Naive thymus-derived CD8-positive, alpha-beta T cell (primary cell): ENCODE measurements at regions not wholly inside any gene's neighbourhood (a gene's known extent, or its start where the extent isn't known, plus 50 kb on each side); places are given as distances from the start of the nearest gene placed in this dataset.

Experiments
- ATAC-seq, 2 donors: fragments of 150-1000 bp; cut with Tn5 transposase in 1 of 2; sonication (Bioruptor Pico), chemical (Tn5 transposase) in 1 of 2; 1 replicate in 1 of 2; 2 replicates in 1 of 2; pipeline ENCODE4 v1.10.0; 2021; ENCODE audit warnings: mild to moderate bottlenecking in 2 of 2, moderate library complexity in 2 of 2
- POLR2A ChIA-PET: fragments of 350-600 bp; sonication (Branson Sonifier 250); formaldehyde crosslinking; loops from one replicate; lab custom pipeline; 2021; ENCODE audit warnings: antibody characterized with exemption; lab: Charles Lee
- DNase-seq, 10 donors: peaks; one replicate each; pipeline versions ENCODE4 v3.0.0 to v3.0.0-alpha.2; 2020 to 2022
- H3K27ac Mint-ChIP-seq, 10 donors: one replicate each; pipeline ENCODE4 v1.8.0; 2020 to 2022; ENCODE audit warnings: mild to moderate bottlenecking in 10 of 10, mixed read lengths in 10 of 10, moderate library complexity in 4 of 10, inconsistent platforms in 1 of 10
- H3K27me3 Mint-ChIP-seq, 5 donors: one replicate each; pipeline ENCODE4 v1.8.0; 2021 to 2022; ENCODE audit warnings: mixed read lengths in 5 of 5
- H3K36me3 Mint-ChIP-seq, 3 donors: one replicate each; pipeline ENCODE4 v1.8.0; 2020 to 2022; ENCODE audit warnings: mixed read lengths in 3 of 3, mild to moderate bottlenecking in 2 of 3, inconsistent platforms in 1 of 3
- H3K4me1 Mint-ChIP-seq, 4 donors: one replicate each; pipeline ENCODE4 v1.8.0; 2021 to 2022; ENCODE audit warnings: mixed read lengths in 4 of 4
- H3K4me3 Mint-ChIP-seq, 10 donors: one replicate each; pipeline ENCODE4 v1.8.0; 2020 to 2022; ENCODE audit warnings: mild to moderate bottlenecking in 10 of 10, mixed read lengths in 10 of 10, moderate library complexity in 6 of 10, inconsistent platforms in 1 of 10
- H3K9me3 Mint-ChIP-seq, 9 donors: one replicate each; pipeline ENCODE4 v1.8.0; 2020 to 2022; ENCODE audit warnings: mixed read lengths in 9 of 9, mild to moderate bottlenecking in 3 of 9, inconsistent platforms in 1 of 9, moderate library complexity in 1 of 9

DNA sequence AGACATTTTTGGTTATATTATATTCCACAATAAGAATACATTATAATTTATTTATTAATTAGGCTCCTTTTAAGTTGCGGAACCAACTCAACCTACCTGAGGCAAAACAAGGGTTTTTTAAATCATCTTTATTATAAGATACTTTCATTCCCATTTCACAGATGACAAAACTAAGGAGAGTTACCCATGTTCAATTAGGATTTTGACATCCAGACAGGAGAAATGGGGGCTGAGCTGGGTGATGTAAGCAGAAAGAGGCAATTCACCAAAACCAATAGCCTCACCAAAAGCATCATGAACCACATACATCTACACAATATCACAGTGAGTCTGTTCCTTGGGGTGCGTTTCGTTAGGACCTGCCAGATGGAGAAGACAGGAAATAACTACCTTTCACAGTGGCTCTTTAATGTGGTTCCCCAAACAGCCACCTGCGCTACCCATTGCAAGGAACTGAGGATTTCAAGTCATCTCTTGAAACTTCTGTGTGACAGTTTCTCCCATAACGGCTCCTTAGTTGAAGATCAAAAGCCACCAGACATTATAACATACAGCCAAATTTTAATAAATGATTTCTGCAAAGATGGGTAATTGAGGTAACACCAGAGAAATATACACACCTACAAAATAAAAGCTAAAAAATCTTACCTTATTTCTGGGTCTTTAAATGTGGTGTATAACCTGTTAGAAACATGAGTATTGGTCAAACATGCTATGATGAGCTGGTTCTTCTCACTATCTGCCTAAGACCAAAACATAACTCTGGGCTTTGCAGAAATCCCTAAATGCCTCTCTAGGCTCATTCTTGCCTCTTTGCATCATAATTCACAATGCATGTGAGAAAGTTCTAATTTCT, 190.6 kb upstream of the LEF1 start:
- POLR2A ChIA-PET, result interaction anchor here (0.6 to 2.3 kb wide), 5 partner anchors 11 to 323 kb away, joined by 3 to 9 read pairs (median 6); no protein-coding TSS in a partner anchor
- ATAC-seq (peak; percentile 62 to 64), DNase-seq (peak in 8 of 10 donors; percentile 49 to 78 (median 62))
- Mint-ChIP-seq H3K27me3 (peaks cover 0 to 2% (median 0%) of the 10 kb centered on the region in 5 donors), H3K4me1 (peaks cover 44 to 85% (median 73%) of the 10 kb centered on the region in 4 donors), H3K27ac (peak overlapping the region; percentile 58 to 94 (median 84)), H3K36me3 (no peaks in the 10 kb centered on the region), H3K9me3 (no peaks in the 10 kb centered on the region), H3K4me3 (peak overlapping the region; percentile 12 to 78 (median 58))

DNA sequence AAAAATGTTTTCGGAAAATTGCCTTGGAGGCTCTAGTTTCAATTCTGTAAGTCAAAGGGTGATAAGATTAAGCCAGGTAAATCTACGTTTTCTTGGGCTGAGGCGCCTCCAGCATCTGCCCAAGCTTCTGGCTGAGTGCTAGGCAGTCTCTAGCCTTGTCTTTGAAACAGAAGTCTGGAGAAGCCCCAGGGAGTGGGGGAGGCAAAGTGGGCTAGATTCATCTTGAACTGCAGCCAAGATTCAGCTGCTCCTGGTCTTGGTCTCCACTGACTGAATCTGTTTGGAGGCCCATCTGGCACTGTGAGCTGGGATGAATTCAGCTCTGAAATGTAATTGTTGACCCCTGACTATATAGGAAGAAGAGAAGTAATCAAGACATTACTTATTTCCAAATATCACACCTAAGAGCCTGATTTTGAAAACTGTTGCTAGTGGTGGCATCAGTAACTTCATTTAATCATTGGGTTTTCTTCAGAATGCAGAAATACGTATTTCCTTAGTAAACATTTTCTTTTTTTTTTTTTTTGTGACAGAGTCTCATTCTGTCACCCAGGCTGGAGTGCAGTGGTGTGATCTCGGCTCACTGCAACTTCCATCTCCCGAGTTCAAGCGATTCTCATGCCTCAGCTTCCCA, 187.3 kb upstream of the LEF1 start:
- H3K4me3 Mint-ChIP-seq, result peak overlapping the region; percentile 26 to 80 (median 65)
- H3K27ac Mint-ChIP-seq, result peak overlapping the region; percentile 87 to 99 (median 91)
- peaks cover 40 to 84% (median 74%) of the 10 kb centered on the region in 4 donors for H3K4me1 Mint-ChIP-seq
- no peaks in the 10 kb centered on the region for H3K27me3 Mint-ChIP-seq
- H3K9me3 Mint-ChIP-seq, result no peaks in the 10 kb centered on the region
- DNase-seq, result peak in 3 of 10 donors; percentile 8 to 44 (median 20)
- H3K36me3 Mint-ChIP-seq, result no peaks in the 10 kb centered on the region
- peak; percentile 33 to 57 for ATAC-seq
- POLR2A ChIA-PET, result interaction anchor here (0.6 to 2.9 kb wide), 13 partner anchors 11 to 201 kb away, joined by 3 to 21 read pairs (median 5); partner anchors contain the start of gene LEF1

DNA sequence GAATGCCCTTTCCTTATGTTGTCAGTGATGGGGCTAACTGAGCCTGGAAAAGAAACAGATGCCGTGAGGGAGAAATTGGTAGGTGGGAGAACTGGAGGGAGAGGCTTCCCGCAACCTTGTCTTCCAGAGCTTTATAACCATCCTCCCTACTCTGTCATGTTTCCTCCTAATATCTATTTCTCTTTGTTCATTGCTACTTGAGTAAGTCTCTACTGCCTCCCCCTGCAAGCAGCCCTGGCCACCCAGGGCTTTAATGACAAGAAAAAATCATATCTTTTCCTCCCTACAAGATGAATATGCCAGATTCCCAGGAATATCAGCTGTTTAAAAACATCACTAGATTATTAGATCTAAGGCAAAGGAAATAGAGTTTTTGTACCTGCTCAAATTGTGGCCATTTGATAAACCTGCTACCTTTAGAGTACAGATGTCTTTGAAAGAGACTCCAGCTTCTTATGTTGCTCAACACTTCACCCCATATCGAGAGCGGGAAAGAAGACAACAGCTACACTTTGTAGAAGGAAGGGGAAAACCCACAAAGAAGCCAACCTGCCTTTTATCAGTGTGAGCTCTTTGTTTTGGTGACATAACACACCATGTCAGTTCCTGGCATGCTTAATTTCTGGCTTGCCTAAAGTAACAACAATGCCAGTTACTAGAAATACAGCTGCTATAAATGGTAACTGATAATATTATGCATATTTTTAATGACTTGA, 186.6 kb upstream of the LEF1 start:
- Mint-ChIP-seq H3K4me3 (peak overlapping the region; percentile 27 to 80 (median 65)), H3K4me1 (peaks cover 33 to 77% (median 67%) of the 10 kb centered on the region in 4 donors), H3K27me3 (no peaks in the 10 kb centered on the region), H3K27ac (peak overlapping the region; percentile 87 to 99 (median 91)), H3K36me3 (no peaks in the 10 kb centered on the region), H3K9me3 (no peaks in the 10 kb centered on the region)
- POLR2A ChIA-PET, result interaction anchor here (0.7 to 2.9 kb wide), 16 partner anchors 10 to 242 kb away, joined by 3 to 21 read pairs (median 4); partner anchors contain the start of gene LEF1
- peak; percentile 90 to 92 for ATAC-seq
- peak in 9 of 10 donors; percentile 17 to 88 (median 61) for DNase-seq

DNA sequence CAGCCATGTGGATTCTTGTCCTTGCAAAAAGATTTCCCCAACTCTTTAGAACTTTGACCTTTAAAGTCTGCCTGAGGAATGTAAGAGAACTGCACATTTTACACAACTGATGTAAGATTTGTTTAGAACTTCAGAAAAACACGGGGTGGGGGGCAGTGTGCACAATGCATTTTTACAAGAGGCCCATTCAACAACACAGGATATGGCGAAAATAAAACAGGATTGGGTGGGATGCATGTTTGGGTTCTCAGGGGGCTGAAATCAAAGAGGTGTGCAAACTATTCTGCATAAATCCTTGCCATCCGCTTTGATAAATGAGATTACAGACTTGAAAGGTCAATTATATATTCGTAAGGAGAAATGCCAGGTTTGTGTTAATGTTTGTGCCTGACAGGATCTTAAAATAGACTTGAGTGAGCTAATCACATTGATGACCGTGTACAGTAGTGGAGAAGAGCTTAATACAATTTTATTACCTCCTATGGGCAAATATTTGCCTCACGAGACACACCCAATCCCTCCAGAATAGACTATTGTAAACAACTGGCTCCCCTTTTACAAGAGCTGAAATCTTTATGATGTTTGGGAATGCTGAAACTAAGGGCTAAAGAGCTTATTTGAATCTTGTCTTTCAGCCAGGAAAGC, 184.1 kb upstream of the LEF1 start:
- Mint-ChIP-seq H3K9me3 (no peaks in the 10 kb centered on the region), H3K27ac (peak overlapping the region in 4 of 10 donors; percentile 0 to 99 (median 49)), H3K4me3 (no peak overlapping the region), H3K27me3 (no peaks in the 10 kb centered on the region), H3K36me3 (no peaks in the 10 kb centered on the region), H3K4me1 (peaks cover 20 to 56% (median 47%) of the 10 kb centered on the region in 4 donors)
- DNase-seq (no peak), ATAC-seq (no peak)
- POLR2A ChIA-PET, result interaction anchor here (0.5 to 1.3 kb wide), 4 partner anchors 18 to 222 kb away, joined by 3 to 4 read pairs (median 4); no protein-coding TSS in a partner anchor

DNA sequence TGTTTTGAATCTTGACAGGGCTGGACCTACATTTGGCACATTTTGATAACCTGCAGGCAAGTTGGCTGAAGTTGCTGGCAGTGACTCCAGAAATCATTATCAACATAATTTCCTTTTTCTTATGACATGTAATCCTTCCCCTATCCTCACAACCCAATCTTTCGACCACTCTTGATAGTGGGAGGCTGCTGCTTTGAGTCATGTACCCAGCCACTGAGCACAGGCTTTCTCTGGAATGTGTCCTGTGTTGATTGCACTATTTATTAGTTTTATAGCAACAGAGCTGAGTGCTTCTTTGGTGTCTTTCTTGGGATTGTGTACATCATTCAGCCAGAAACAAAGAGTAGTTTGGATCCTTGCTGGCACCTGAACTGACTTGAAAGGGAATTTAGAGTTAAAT, 183.1 kb upstream of the LEF1 start:
- Mint-ChIP-seq H3K27me3 (no peaks in the 10 kb centered on the region), H3K4me3 (no peak overlapping the region), H3K27ac (peak overlapping the region in 2 of 10 donors; percentile 45 to 90), H3K4me1 (peaks cover 16 to 49% (median 42%) of the 10 kb centered on the region in 4 donors), H3K9me3 (no peaks in the 10 kb centered on the region), H3K36me3 (no peaks in the 10 kb centered on the region)
- ATAC-seq, result no peak
- DNase-seq, result no peak
- POLR2A ChIA-PET, result interaction anchor here (1.3 kb wide), 1 partner anchor 19 kb away, joined by 3 read pairs; no protein-coding TSS in a partner anchor

DNA sequence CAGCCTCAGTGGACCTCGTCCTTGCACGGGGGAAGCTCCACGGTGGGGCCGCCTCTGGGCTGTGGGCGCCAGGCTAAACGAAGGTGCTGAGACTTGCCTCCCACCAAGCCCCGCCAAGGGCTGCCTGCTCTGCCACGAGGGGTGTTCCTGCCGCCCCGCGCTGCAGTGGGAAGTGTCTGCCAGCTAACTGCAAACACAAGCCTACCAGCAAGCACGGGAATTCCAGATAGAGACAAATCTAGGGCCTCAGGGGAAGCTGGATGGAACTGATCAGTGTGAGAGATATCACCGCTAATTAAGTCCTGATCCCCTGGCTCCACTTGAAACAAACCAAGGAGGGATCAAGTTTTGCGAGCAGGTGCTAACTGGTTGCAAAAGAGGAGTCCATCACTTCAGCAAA, 181.6 kb upstream of the LEF1 start:
- Mint-ChIP-seq H3K27ac (peak overlapping the region in 1 of 10 donors; percentile 28), H3K36me3 (no peaks in the 10 kb centered on the region), H3K4me3 (no peak overlapping the region), H3K27me3 (no peaks in the 10 kb centered on the region), H3K9me3 (no peaks in the 10 kb centered on the region), H3K4me1 (peaks cover 16 to 48% (median 41%) of the 10 kb centered on the region in 4 donors)
- ATAC-seq (no peak), DNase-seq (no peak)
- POLR2A ChIA-PET, result interaction anchor here (0.6 kb wide), 2 partner anchors 131 to 293 kb away, joined by 3 read pairs; no protein-coding TSS in a partner anchor

DNA sequence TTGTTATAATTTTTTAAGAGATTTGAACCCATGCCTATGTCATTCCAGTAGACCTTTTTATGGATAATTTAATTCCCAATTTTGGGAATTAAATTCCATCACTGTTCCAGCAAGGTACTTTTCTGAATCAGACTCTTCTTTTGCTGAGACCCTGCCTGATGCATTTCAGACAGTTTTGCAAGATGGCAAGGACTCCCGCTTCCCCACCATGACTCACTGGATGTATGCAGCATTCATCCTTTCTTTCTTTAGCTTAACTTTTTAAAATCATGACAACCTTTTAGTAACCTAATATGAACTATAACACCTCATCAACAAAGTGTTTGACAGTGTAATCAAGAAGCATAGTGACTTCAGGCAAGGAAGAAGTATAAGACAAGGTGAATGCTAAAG, 178.1 kb upstream of the LEF1 start:
- no peak for DNase-seq
- Mint-ChIP-seq H3K4me1 (peaks cover 20 to 45% (median 32%) of the 10 kb centered on the region in 4 donors), H3K9me3 (no peaks in the 10 kb centered on the region), H3K36me3 (no peaks in the 10 kb centered on the region), H3K4me3 (no peak overlapping the region), H3K27me3 (no peaks in the 10 kb centered on the region), H3K27ac (peak overlapping the region in 4 of 10 donors; percentile 5 to 85 (median 30))
- ATAC-seq, result no peak
- POLR2A ChIA-PET, result interaction anchor here (1.0 to 3.4 kb wide), 2 partner anchors 9 to 18 kb away, joined by 4 to 21 read pairs; no protein-coding TSS in a partner anchor

DNA sequence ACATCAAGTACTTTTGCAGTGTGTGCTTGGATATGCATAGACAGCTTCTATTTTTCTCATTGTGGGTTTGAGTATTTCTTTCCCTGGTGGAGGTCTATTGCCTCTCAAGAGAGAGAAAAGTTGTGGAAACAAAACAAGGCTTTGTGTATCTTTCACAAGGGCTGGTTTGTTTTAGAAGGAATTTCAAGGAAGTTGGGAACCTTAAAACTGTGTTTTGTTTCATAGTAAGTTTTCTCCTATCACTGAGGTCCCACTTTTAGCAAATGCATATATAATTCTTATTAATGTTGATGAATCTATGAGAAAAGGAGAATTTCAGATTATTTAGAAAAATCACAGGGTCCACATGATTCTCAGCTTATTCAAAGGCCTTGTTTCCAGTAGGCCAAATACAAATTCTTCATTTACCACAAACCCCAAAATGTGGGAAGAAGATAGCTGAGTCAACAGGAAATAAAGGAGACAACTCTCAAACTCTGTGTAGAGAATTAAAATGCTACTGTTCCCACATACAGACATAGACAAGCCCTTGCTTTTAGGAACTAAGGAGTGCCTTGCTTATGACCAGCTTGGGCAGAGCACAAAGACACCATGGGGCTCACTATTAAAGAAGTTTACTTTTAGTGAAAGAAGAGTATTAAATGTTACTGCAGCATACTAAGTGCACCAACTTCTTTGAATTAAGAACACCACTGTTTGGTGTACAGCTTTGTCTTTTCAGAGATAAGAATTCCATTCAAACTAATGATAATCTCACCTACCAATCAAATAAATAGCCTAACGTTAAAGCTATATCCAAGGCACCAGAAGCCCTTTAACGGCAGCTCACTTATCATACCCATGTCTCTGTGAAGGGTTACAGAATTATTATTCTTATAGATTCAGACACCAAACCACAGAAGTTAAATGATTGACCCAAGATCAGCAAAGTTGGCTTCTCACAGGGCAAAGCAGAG, 177.4 kb upstream of the LEF1 start:
- ATAC-seq (no peak), DNase-seq (no peak)
- Mint-ChIP-seq H3K4me3 (peak overlapping the region in 2 of 10 donors; percentile 9 to 10), H3K27ac (peak overlapping the region in 5 of 10 donors; percentile 5 to 85 (median 46)), H3K4me1 (peaks cover 20 to 47% (median 37%) of the 10 kb centered on the region in 4 donors), H3K27me3 (no peaks in the 10 kb centered on the region), H3K36me3 (no peaks in the 10 kb centered on the region), H3K9me3 (no peaks in the 10 kb centered on the region)
- POLR2A ChIA-PET, result interaction anchor here (0.6 to 3.4 kb wide), 3 partner anchors 10 to 63 kb away, joined by 3 to 21 read pairs (median 4); no protein-coding TSS in a partner anchor

DNA sequence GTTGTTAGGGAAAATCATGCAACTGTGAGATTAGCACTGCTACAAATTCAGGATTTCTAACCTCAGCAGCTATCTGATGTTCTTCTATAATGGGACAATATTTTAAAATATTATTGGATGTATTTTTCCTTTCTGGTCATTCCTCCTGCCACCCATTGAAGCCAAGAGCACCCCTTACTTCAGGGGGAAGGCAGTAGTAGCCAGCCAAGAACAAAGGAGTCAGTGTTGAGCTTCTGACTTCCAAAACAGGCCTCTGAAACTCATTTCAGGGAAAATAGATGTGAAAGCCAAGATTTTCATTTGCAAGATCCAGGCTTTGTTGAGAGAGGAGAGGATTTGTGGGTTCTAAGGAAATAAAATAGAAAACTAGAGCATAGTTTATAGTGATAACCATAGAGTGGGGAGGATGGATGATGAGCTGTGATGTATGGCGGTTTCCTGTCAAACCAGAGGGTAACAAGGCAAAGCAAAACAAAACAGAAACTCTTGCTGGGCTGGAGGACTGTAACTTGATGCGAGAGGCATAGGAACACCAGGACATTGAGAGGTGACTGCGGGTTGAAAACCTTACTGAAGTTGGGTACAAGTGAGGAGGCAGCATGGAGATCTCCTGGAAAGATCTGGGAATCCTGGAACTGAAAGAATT, 173.7 kb upstream of the LEF1 start:
- POLR2A ChIA-PET, result interaction anchor here (1.0 to 1.8 kb wide), 5 partner anchors 13 to 170 kb away, joined by 3 to 13 read pairs (median 4); no protein-coding TSS in a partner anchor
- H3K27me3 Mint-ChIP-seq, result no peaks in the 10 kb centered on the region
- peaks cover 23 to 64% (median 42%) of the 10 kb centered on the region in 4 donors for H3K4me1 Mint-ChIP-seq
- H3K4me3 Mint-ChIP-seq, result peak overlapping the region; percentile 60 to 82 (median 74)
- no peaks in the 10 kb centered on the region for H3K9me3 Mint-ChIP-seq
- no peaks in the 10 kb centered on the region for H3K36me3 Mint-ChIP-seq
- peak overlapping the region; percentile 54 to 98 (median 96) for H3K27ac Mint-ChIP-seq
- ATAC-seq (peak; percentile 98 to 99), DNase-seq (peak in 8 of 10 donors; percentile 12 to 76 (median 48))

DNA sequence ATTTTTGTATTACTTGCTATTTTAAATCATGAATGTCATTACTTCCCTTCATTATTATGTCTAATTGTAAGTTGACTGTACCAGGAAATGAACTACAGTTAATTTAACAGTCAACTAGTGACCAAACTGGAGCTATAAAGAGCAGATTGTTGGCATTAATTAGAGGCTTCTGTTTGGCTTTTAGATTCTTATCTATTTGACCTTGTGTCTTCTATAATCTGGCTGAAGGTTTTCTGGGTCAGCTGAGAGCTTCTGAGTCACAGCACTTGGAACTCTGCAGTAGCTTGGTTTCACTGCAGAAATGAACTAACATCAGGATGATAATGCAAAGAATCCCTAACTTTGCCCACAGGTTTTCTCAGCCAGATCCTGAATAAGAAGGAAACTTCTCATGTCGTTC, 169.2 kb upstream of the LEF1 start:
- Mint-ChIP-seq H3K27ac (no peak overlapping the region), H3K4me1 (peaks cover 11 to 31% (median 20%) of the 10 kb centered on the region in 4 donors)

More for the DNA sequence above, 169.2 kb upstream of the LEF1 start:
- no peak overlapping the region for H3K4me3 Mint-ChIP-seq
- no peaks in the 10 kb centered on the region for H3K36me3 Mint-ChIP-seq
- no peaks in the 10 kb centered on the region for H3K27me3 Mint-ChIP-seq
- ATAC-seq (no peak), DNase-seq (no peak)
- H3K9me3 Mint-ChIP-seq, result no peaks in the 10 kb centered on the region
- POLR2A ChIA-PET, result interaction anchor here (1.2 kb wide), 1 partner anchor 23 kb away, joined by 3 read pairs; no protein-coding TSS in a partner anchor
